NCI-H187 (cell line): ENCODE measurements at regions not wholly inside any gene's neighbourhood (a gene's known extent, or its start where the extent isn't known, plus 50 kb on each side); places are given as distances from the start of the nearest gene placed in this dataset.
"Not testable (repeated sequence)": the region's sequence is repeated elsewhere in the genome, so short reads cannot be mapped to it uniquely, and the experiment has no call there.

Experiments used
- DNase-seq, 2 experiments: peaks; one replicate each; lab custom pipeline; 2025; lab: John Stamatoyannopoulos, UW

DNA sequence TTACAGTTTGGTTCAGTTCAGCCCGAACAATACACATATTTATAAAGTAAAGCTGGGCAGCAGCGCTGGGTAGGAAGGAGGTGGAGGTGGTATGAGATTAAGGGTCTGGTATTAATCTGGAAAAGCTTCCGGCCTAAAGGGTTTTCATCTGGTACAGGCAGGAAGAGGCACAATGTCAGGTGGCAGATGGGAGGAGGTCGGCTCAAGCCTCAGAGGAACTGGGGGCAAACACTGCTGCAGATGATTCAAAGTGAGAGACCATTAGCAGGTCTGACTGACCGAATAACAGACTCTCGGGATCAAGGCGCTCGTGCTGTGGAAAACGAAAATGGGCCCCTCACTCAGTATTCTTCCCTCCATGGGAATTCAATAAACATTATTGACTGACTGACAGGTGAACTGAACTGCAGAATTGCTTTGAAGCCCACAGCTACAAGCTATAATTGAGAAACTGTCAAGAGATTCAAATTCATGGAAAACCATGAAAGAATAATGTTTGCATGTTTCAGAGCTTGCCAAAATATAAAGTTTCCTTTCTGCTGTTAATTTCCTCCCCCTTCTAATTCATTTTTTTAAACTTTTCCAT lies 75.3 kb downstream of the TMEM167A start:
- DNase-seq = no peak

DNA sequence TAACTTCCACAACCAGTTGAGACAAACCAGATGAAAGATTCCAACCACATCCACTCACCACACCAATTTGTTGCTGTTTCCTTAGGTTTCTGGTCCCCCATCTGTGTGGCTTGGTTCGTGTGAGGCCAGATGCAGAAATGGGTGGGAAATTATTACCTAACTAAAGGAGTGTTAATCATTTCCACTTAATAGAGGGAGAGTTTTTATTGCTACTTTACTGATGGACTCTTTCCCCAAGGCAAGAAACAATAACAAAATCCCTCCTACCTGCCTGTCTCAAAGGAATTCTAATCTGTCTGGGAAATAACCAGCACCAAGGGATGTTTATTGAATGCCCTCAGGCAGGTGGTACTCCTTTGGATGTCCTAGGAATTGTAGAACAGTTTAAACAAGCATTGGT lies 76.3 kb downstream of the TMEM167A start:
- DNase-seq = no peak

DNA sequence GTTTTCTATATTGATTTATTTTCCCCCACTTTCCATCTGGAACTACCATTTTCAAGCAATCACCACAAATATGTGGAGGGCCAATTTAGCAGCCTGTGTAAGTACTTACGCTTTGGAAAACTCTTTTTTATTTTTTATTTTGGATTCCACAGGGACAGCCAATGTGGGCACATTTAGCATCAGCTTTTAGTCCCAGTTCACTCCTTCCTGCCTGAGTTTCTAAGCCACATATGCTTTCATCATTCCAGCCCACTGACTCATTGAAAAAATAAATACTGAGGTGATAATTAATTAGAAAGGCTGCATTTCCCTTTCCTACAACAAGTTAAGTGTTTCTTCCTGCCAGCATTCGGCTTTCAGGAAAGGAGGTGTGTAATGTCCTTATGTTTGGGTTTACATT lies 76.8 kb downstream of the TMEM167A start:
- no peak for DNase-seq

GRCh38 chr5:82993416-82993815 lies 83.8 kb downstream of the TMEM167A start:
- DNase-seq = no peak

DNA sequence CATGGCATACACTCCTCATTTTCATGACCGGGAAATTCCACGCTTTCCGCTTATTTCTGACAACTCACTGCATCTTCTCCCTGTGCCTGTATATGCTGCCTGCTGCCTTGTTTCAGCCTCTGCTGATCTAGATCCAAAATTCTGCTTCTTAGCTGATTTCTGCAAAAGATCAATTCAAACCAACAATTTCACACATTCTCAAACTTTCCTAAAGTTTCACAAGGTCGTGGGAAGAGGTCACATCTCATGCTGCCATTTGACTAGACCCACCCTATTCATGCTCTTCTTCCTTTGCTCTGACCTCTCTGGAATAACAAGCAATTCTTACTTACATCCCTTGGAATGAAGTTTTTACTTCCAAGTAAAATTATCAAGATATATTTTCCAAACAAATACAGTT lies 84.5 kb downstream of the TMEM167A start:
- DNase-seq = no peak

GRCh38 chr5:82991678-82992323 lies 85.4 kb downstream of the TMEM167A start:
- DNase-seq = peak in 1 of 2 experiments; percentile 46

DNA sequence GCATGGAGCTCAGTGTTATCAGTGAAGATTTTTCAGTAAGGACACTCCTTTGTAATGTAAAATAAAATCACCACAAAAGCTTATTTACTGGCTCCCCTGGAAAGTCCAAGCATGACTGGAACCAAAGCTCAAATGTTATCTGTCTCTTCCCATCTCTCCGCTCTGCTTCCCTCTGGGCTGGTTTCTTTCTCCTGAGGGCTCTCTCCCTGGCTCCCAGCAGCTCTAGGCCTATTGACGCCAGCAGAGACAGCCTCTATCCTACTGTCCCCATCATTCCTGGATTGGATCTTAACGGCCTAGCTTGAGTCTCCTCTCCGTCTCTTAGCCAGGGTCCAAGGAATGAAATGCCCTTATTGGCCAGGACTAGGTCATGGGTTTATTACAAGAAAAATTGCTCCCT lies 86.1 kb downstream of the TMEM167A start:
- no peak for DNase-seq

DNA sequence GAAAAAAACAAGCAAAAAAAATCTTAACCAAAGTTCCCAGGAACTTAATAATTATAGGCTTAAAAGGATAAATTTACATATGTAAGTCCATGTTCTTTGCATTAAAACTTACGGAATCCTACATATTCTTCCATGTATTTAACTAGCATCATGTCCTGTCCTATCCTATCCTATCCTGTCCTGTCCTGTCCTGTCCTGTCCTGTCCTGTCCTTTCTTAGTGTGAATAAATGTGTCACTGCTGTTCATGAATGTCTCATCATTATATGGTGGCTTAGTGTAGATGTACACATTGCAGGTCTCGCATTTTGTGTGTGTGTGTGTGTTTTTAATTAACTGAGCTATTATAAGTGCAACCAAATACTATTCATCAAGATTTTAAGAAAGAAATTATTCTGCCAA lies 90.0 kb downstream of the TMEM167A start:
- DNase-seq = no peak

DNA sequence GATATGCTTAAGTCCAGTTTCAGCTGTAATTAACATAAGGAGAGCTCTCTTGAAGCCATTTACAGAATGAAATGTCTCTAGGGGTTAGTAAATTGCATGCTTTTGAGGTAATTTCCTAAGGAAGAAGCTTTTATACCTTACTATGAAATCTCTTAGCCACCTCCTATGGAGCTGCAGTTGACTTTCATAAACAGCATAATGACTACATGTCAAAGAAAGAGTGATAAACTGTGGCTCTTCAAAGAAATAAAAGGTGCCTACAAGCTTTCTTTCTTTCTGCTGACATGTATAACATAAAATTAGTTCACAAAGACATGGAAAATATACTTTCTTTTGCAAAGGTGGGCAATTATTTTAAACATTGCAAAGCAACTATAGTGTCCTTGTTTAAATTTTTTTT lies 90.8 kb downstream of the TMEM167A start:
- DNase-seq = peak; percentile 57 to 62

- no peak for DNase-seq
Measured at GRCh38 chr5:82985763-82986162, 91.4 kb downstream of the TMEM167A start.

GRCh38 chr5:82984786-82985735 lies 92.1 kb downstream of the TMEM167A start:
- peak in 1 of 2 experiments; percentile 47 for DNase-seq

GRCh38 chr5:82982846-82983245 lies 94.3 kb downstream of the TMEM167A start:
- no peak for DNase-seq

GRCh38 chr5:82976887-82977286 lies 100.3 kb downstream of the TMEM167A start:
- DNase-seq = not testable (repeated sequence)

GRCh38 chr5:82975812-82976211 lies 101.4 kb downstream of the TMEM167A start:
- no peak for DNase-seq

DNA sequence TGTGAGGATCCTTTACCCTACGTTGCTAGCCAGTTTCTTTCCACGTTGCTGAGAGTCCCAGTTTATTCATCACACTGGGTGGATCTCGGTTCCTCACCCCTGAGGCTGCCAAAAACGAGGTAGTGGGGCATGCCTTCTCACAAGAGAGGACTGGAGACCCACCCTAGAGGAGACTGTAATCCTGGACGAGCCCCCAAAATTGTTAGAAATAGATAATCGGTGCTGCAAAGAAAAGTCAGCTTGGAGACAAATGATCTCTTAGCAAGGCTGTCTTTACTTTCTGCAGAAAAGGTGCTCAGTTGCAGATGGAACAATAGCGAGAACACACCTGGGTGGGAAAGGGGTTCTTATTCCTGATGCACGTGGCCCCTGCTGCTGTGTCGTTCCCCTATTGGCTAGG lies 101.8 kb downstream of the TMEM167A start:
- no peak for DNase-seq

DNA sequence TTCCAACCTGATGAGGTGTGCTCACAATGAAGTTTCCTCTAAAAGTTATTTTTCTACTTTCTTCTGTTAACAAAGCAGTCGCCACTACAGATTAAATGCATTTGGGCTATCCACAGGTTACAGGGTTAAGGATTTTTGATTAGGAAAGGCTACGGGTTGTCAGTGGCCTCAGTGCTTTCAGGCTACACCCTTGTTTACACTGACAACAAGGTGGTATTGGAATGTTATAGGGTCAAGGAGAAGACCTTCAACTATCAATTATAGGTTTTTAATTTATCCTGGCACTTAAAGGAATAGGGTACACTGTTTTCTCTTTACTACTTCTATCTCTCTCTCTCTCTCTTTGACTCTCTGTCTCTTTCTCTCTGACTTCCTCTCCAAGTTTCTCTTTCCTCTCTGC lies 102.8 kb downstream of the TMEM167A start:
- DNase-seq = not testable (repeated sequence)

DNA sequence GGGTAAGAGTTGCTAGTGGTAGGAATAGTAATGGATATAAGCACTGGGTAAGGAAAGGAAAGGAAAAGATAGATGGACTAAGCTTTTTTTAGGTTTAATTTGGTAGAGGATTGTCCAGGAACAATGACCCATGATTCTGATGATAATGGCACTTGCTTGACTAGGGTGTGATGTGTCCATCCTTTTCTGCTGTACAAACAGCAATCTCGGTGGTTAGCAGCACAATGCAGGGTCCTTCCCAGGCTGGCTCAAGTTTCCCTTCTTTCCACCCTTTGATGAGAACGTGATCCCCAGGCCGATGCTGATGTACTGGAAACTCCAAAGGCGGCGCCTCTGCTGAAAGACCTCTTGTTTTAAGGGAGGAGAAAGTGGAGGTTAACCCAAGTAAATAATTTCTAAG lies 105.3 kb downstream of the TMEM167A start:
- DNase-seq = no peak

DNA sequence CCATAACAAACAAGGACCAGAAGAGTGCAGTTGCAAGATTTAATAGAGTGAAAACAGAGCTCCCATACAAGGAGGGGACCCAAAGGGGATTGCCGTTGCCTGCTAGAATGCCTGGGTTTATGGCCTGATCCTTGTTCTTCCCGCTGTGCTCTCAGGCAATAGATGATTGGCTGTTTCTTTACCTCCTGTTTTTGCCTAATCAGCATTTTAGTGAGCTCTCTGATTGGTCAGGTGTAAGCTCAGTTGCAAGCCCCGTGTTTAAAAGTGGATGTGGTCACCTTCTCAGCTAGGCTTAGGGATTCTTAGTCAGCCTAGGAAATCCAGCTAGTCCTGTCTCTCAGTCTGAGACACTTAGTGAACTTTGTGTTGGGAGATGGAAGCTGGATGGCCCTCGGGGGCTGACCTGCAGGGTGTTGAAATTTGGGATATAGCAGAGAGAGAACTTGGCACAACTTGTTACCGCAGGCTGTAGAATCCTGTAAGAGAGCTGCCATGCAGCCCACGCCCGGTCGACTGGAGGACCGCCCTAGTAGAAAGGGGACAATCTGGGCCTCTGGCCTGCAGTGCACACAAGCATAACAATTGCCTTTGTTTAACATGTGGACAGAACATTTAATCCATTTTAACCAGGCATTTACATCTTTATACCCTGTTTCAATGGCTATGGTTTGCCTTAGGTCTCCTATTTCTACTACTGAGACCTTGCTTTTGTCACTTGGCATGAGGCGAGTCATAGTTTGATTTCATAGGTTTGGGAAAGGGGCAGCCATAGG lies 106.0 kb downstream of the TMEM167A start:
- DNase-seq = not testable (repeated sequence)

DNA sequence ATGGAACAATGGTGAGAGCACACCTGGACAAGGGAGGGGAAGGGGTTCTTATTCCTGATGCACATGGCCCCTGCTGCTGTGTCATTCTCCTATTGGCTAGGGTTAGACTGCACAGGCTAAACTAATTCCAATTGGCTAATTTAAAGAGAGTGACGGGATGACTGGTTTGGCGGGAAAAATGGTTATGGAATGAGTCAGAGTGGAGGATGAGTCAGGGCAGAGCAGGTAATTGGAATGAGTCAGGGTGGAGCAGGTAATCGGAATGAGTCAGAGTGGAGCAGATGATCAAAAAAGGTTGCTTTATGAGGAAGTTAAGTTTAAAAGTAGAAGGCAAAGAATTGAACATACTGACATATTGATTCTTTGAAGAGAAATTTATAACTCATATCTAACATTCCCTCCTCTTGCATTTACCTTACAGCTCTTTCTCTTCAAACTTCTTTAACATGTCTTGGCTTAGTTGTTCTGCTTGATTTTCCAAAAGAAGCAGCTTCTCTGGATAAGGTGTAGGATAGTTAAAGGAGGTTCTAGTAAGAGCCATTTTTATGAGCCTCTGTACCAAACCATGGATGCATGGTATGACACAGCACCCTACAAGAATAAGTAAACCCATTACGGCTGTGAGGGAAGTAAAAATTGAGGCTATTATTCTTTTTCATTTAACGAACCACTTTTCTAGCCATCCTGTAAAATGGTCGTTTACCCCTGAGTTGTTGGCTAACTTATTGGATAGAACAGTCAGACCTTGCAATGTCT lies 107.8 kb downstream of the TMEM167A start:
- not testable (repeated sequence) for DNase-seq

DNA sequence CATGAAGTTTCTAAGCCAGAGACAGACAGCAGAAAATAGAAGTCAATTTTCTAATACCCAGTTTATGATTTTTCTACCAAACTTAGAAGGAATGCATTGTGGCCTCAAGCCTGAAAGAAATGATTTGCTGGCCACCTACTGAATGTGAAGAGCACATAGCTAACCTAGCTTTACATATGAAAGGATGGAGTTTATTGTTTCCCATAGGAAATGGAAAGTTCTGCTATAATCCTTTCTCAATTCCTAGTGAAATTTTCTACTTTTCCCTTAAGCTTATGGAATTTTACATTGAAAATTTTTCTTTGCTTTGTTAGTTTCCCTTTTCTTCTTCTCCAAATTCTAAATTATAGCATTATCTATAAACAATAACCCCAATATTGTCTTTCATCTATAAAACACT lies 110.1 kb downstream of the TMEM167A start:
- no peak for DNase-seq

DNA sequence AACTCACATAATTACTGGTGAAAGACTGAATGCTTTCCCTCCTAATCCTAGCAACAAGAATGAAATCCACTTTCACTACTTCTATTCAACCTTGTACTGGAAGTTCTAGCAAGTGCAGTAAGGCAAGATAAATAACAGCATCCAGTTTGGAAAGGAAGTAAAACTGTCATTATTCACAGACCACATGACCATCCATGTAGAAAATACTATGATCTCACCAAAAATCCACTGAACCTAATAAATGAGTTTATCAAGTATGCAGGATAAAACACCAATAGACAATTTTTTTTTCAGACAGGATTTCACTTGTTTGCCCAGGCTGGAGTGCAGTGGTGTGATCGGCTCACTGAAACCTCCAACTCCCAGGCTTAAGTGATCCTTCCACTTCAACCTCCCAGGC lies 117.7 kb downstream of the TMEM167A start:
- no peak for DNase-seq
